ENCODE measurements at regions not wholly inside any gene's neighbourhood (a gene's known extent, or its start where the extent isn't known, plus 50 kb on each side); places are given as distances from the start of the nearest gene placed in this dataset.

DNA sequence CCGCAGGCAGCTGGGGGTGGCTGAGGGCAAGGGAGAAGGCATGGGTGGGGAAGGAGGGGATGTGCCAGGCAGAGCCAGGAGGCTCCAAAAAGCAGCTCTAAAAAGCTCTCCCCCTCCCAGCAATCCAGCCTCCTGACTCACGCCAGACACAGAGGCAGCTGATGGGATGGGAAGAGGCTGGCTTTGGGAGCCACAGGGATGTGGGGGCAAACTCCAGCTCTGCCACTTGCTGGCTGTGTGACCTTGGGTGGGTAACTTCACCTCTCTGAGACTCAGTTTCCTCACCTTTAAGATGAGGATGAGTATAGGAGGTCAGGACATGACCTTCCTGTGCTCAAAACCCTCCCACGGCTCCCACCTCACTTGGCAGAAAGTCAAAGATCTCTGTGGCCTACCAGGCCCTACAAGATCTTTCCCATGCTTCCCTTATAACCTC lies 148.9 kb downstream of the CEBPB start:
- no peak for TF ChIP-seq CTCF (conservative IDR thresholded peaks at IDR 0.05; ENCODE audit: low read depth, low read length)
- TF ChIP-seq EZH2 (IDR thresholded peaks at IDR 0.05; ENCODE audit: low read length, unreplicated experiment): no peak
